Fibroblast of lung (primary cell): ENCODE measurements at regions not wholly inside any gene's neighbourhood (a gene's known extent, or its start where the extent isn't known, plus 50 kb on each side); places are given as distances from the start of the nearest gene placed in this dataset.
"Not testable (repeated sequence)": the region's sequence is repeated elsewhere in the genome, so short reads cannot be mapped to it uniquely, and the experiment has no call there.

Experiments used
- CTCF ChIP-seq, 2 donors: IDR thresholded peaks in 1 of 2; conservative IDR thresholded peaks in 1 of 2; 1 replicate in 1 of 2; 2 replicates in 1 of 2; pipeline ENCODE4 v1.5.1; 2011 to 2012; ENCODE audit warnings: low read length in 2 of 2, control low read depth in 1 of 2, inconsistent platforms in 1 of 2, low read depth in 1 of 2, mild to moderate bottlenecking in 1 of 2
- EZH2 ChIP-seq: IDR thresholded peaks from 2 replicates; pipeline ENCODE4 v1.5.1; 2012; ENCODE audit warnings: low read length, control low read depth, mild to moderate bottlenecking; ENCODE audit errors: missing control alignments

- TF ChIP-seq CTCF (conservative IDR thresholded peaks at IDR 0.05 in 1 of 2, IDR thresholded peaks at IDR 0.05 in 1 of 2; ENCODE audit: low read depth in 1 of 2, low read length in 2 of 2); EZH2: not testable (repeated sequence)
Measured at GRCh38 chr15:20278376-20278775, 263.2 kb downstream of the GOLGA6L6 start.
